T-helper 1 cell treated with Interleukin-12 subunit alpha and Interleukin-12 subunit beta and Interleukin-4 antibody, amounts not matched to agents 30 μg/mL and 1 μg/mL, for 36 hours (primary cell): ENCODE measurements at regions not wholly inside any gene's neighbourhood (a gene's known extent, or its start where the extent isn't known, plus 50 kb on each side); places are given as distances from the start of the nearest gene placed in this dataset.

Experiments used
- H3K27ac Mint-ChIP-seq: one replicate; pipeline ENCODE4 v1.8.0; 2021; ENCODE audit warnings: mild to moderate bottlenecking, mixed read lengths
- H3K27me3 Mint-ChIP-seq: one replicate; pipeline ENCODE4 v1.8.0; 2021; ENCODE audit warnings: low read depth, mixed read lengths
- H3K36me3 Mint-ChIP-seq: one replicate; pipeline ENCODE4 v1.8.0; 2021; ENCODE audit warnings: low read depth, mixed read lengths
- H3K4me1 Mint-ChIP-seq: one replicate; pipeline ENCODE4 v1.8.0; 2021; ENCODE audit warnings: low read depth, mixed read lengths
- H3K4me3 Mint-ChIP-seq: one replicate; pipeline ENCODE4 v1.8.0; 2021; ENCODE audit warnings: mild to moderate bottlenecking, moderate library complexity, mixed read lengths
- H3K9me3 Mint-ChIP-seq: one replicate; pipeline ENCODE4 v1.8.0; 2021; ENCODE audit warnings: mixed read lengths

DNA sequence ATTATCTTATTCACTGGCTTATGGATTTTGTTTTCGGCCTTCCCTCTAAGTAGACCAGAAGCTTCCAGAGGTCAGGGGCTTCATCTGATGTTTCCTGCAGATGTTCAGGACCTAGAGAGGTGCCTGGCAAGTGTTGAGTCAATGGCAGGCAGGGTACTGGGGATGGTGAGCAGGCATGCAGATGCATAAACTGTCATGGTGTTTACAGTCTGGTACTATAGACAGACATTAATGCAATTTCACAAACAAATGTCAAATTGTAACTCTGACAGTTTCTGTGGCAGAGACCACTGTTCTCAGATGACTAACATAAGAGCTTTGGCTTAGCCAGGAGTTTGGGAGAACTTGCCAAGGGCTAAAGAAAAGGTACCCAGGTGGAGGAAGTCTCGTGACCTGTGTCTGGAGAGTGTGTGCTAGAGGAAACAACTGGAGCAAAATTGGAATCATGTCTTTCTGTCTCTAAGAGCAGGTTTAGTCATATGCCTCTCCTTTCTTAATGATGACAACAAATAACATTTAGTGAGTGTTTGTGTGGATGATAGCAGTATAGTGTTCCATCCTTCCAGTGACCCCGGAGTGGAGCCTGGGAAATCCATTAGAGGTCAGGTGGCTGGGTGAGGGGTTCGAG, 53.7 kb upstream of the TRAK1 start:
- no peak overlapping the region for H3K27ac Mint-ChIP-seq
- no peaks in the 10 kb centered on the region for H3K9me3 Mint-ChIP-seq
- H3K36me3 Mint-ChIP-seq, result peaks cover 13% of the 10 kb centered on the region
- H3K27me3 Mint-ChIP-seq, result no peaks in the 10 kb centered on the region
- no peak overlapping the region for H3K4me3 Mint-ChIP-seq
- H3K4me1 Mint-ChIP-seq, result peaks cover 3% of the 10 kb centered on the region

DNA sequence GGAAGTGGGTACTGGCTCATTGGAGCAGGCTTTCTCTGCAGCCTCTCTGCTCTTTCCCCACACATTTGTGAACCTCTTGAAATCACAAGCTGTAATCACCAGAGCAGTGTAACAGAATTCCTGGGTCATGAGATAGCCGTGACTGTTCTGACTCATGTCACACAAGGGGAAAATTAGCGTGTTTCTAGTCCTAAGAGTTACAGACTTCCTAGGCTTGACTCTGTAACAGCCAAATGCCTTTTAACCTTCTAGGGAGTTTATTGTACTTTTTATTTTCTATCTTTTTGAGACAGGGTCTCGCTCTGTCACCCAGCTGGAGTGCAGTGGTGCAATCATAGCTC, 54.7 kb upstream of the TRAK1 start:
- Mint-ChIP-seq H3K27ac (no peak overlapping the region), H3K36me3 (peaks cover 13% of the 10 kb centered on the region), H3K27me3 (no peaks in the 10 kb centered on the region), H3K4me3 (no peak overlapping the region), H3K4me1 (peaks cover 3% of the 10 kb centered on the region), H3K9me3 (no peaks in the 10 kb centered on the region)

DNA sequence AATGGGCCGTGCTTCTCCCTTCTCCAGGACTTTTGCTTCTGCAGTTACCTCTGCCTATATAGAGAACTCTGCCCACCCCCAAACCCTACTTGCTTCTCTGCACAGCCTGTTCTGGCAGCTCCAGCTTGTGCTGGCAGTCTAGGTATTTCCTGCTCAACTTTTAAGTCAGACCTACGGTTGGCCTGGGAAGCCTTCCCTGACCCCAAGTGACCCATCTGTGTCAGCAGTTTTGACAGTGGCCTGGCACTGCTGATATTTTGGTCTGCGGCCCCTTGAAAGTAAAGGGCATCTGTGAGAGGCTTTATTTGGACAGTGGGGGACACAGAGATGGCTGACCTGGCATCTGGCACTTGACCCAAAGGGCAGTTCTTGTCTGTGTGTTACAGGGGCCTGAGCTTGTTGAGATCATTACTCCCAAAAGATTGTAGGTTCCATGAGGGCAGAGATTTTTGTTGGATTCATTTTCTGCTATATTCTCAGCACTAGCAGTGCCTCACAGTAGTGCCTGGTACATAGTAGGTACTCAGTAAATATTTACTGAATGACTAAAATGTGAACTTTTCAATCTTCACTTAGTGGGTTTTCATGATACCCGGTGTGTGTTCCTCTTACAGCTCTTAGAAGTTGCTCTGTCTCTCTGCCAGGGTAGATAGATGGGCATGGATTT, 55.2 kb upstream of the TRAK1 start:
- Mint-ChIP-seq H3K4me1 (peaks cover 3% of the 10 kb centered on the region), H3K4me3 (no peak overlapping the region), H3K27me3 (no peaks in the 10 kb centered on the region), H3K36me3 (peaks cover 13% of the 10 kb centered on the region), H3K27ac (no peak overlapping the region), H3K9me3 (no peaks in the 10 kb centered on the region)

DNA sequence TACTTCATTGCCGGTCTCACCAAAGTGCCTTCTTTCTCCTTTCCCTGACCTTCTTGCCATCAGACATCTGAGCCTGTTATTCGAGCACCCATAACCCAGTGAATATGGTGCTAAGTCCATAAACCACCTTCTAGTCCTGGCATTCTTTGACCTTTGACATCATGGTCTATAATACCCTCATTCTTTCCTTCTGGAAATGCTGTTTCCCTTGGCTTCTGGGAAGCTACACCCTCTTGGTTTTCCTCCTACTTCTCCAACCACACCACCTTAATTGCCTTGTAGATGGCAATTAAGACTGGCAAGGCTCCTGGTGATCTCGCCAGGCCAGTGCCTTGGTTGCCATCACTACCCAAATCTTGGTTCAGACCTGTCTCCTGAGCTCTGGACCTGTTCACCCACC, 56.1 kb upstream of the TRAK1 start:
- no peaks in the 10 kb centered on the region for H3K9me3 Mint-ChIP-seq
- no peaks in the 10 kb centered on the region for H3K27me3 Mint-ChIP-seq
- no peak overlapping the region for H3K27ac Mint-ChIP-seq
- peaks cover 13% of the 10 kb centered on the region for H3K36me3 Mint-ChIP-seq
- H3K4me1 Mint-ChIP-seq, result peaks cover 3% of the 10 kb centered on the region
- no peak overlapping the region for H3K4me3 Mint-ChIP-seq

DNA sequence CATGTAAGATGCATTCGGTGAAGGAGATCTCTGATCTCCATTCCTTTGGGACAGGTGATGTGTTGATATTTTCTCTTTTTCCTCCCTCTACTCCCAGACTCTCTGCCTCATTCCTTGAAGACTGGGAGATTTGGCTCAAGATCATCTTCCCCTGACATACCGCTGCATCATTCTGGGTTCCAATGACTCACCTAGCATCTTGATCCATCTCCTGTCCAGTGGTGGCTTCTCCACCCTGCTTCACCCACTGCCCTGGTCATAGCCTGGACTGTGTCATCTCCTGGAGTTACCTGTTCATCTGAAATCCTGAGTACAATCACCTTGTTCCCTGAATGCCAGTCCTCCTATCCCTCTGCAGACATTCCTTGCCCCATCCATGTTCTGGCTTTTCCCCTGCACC, 57.4 kb upstream of the TRAK1 start:
- Mint-ChIP-seq H3K4me1 (peaks cover 6% of the 10 kb centered on the region), H3K27ac (no peak overlapping the region), H3K27me3 (no peaks in the 10 kb centered on the region), H3K36me3 (peaks cover 13% of the 10 kb centered on the region), H3K4me3 (no peak overlapping the region), H3K9me3 (no peaks in the 10 kb centered on the region)

DNA sequence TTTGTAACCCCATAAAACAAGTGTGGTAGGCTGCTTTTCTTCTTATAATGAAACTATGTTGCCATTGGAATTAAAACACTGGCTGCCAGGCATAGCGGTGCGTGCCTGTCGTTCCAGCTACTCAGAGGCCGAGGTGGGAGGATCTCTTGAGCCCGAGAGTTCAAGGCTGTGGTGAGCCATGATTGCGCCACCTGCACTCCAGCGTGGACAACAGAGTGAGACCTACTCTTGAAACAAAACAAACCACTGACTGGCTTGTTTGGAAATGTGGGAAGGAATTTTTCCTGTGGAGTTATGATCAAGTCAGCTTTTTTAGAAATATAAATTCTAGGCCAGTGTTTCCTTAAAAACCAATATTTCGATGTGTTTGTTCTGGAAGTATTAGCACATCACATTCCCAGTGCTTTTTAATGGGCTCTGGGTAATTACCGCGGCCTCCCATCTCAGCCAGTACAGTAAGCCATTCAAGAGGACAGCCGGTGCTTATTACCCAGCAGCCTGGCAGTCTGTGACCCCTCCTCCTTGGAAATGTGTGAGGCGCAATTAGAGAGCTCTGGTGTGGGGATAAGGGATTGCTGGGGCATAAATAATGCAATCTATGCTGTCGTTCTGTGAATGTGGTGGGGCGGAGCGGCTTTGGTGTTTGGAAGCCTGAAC, 58.3 kb upstream of the TRAK1 start:
- Mint-ChIP-seq H3K9me3 (peaks cover 7% of the 10 kb centered on the region), H3K4me3 (no peak overlapping the region), H3K27ac (no peak overlapping the region), H3K36me3 (peaks cover 18% of the 10 kb centered on the region), H3K4me1 (peaks cover 8% of the 10 kb centered on the region), H3K27me3 (no peaks in the 10 kb centered on the region)

DNA sequence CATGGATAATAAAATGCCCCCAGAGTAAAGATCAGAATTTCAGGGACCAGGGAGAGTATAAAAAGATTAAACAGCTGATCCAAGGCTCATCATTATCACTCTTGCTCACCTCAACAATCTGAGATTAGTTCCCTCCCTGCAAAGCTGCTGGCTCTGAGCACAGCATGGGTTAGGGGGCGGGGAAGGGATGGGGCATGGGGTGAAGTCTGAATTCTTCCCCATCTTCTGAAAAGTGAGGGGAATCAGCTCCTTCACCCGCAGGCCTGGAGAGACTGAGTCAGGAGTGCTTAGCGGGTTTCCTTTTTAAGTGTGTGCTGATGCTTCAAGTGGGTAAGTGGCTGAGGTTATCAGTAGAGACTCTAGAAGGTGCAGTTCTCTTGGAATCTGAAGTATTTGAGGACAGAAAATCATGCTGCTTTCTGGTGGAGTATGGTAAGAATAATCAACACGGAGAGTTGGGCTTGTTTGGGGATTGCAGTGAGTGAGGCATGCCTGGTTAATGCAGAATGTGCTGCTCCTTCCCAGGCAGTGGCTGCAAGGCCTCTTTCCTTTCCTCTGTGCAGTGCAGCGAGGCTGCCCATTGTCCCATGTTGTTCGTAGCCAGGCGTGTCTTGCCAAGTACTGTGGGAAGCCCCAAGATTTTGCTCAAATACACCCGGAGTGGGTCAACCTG, 59.2 kb upstream of the TRAK1 start:
- H3K27me3 Mint-ChIP-seq, result no peaks in the 10 kb centered on the region
- H3K27ac Mint-ChIP-seq, result no peak overlapping the region
- peaks cover 18% of the 10 kb centered on the region for H3K36me3 Mint-ChIP-seq
- H3K9me3 Mint-ChIP-seq, result peaks cover 7% of the 10 kb centered on the region
- H3K4me1 Mint-ChIP-seq, result peaks cover 8% of the 10 kb centered on the region
- no peak overlapping the region for H3K4me3 Mint-ChIP-seq

DNA sequence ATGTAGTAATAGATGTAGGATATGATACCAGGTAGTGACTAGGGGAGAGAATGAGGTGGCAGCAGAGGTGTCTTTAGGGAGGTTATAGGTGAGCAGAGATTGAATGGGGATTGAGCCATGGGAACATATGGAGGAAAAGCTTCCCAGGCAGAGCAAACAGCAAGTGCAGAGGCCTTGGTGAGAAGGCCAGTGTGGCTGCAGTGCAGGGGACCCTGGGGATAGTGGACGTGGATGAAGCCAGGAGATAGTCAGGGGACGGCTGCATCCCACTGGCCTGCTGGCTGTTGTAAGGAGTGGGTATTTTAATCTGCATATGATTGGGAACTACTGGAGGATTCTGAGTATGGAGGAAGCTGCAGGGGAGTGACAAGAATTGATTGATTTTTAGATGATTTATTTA, 62.7 kb upstream of the TRAK1 start:
- peaks cover 7% of the 10 kb centered on the region for H3K9me3 Mint-ChIP-seq
- peaks cover 23% of the 10 kb centered on the region for H3K4me1 Mint-ChIP-seq
- no peak overlapping the region for H3K4me3 Mint-ChIP-seq
- H3K27ac Mint-ChIP-seq, result no peak overlapping the region
- no peaks in the 10 kb centered on the region for H3K27me3 Mint-ChIP-seq
- H3K36me3 Mint-ChIP-seq, result peaks cover 5% of the 10 kb centered on the region

DNA sequence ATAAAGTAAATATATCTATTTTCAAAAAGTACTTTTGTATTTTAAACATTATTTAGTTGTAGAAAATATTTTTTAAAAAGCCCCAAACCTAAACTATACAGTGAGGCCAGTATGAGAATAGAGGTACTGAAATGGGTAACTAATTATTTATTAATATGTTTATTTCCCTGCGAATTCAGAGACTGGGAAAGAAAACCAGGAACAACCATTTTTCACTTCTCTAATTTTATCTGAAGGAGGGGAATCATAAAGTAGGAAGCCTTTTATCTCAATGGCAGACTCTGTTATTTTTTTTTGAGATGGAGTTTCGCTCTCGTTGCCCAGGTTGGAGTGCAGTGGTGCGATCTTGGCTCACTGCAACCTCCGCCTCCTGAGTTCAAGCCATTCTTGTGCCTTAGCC, 63.6 kb upstream of the TRAK1 start:
- Mint-ChIP-seq H3K9me3 (peaks cover 7% of the 10 kb centered on the region), H3K4me3 (no peak overlapping the region), H3K4me1 (peaks cover 28% of the 10 kb centered on the region), H3K27ac (no peak overlapping the region), H3K36me3 (peaks cover 5% of the 10 kb centered on the region), H3K27me3 (no peaks in the 10 kb centered on the region)

DNA sequence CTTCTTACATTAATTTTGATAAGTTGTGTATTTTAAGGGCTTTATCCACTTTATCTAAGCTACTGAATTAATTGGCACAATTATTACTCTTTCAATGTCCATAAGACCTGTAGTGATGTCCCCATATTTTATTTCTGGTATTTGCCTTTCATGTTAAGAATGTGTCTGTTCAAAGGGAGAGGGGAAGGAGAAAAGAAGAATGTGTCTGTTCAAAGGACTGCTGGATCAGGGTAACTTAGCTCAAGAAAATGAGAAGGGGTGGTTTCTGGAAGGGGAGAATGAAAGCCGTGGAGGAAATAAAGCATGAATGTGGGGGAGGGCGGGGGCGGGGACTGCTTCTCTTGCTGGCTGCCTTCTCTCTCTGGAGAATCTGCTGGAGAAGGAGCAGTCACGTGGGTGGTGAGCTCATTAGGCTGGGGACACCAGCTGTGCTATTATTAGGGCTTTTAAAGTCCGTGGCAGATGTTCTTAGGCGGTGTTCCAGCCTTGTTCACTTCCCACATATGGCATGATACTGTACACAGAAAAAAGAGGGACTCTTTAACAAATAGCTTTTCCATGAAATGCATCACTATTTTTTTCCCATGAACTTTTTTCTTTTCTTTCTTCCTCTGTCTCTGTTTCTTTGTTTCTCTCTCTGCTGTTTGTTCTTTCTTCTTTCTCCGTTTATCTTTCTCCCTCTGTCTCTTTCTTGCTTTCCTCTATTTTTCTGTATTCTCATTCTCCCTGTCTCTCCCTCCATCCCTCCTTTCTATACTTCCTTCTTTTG, 63.7 kb upstream of the ULK4 start:
- H3K4me3 Mint-ChIP-seq, result no peak overlapping the region
- H3K27me3 Mint-ChIP-seq, result no peaks in the 10 kb centered on the region
- peaks cover 7% of the 10 kb centered on the region for H3K9me3 Mint-ChIP-seq
- no peak overlapping the region for H3K27ac Mint-ChIP-seq
- H3K36me3 Mint-ChIP-seq, result peaks cover 5% of the 10 kb centered on the region
- H3K4me1 Mint-ChIP-seq, result peaks cover 34% of the 10 kb centered on the region

DNA sequence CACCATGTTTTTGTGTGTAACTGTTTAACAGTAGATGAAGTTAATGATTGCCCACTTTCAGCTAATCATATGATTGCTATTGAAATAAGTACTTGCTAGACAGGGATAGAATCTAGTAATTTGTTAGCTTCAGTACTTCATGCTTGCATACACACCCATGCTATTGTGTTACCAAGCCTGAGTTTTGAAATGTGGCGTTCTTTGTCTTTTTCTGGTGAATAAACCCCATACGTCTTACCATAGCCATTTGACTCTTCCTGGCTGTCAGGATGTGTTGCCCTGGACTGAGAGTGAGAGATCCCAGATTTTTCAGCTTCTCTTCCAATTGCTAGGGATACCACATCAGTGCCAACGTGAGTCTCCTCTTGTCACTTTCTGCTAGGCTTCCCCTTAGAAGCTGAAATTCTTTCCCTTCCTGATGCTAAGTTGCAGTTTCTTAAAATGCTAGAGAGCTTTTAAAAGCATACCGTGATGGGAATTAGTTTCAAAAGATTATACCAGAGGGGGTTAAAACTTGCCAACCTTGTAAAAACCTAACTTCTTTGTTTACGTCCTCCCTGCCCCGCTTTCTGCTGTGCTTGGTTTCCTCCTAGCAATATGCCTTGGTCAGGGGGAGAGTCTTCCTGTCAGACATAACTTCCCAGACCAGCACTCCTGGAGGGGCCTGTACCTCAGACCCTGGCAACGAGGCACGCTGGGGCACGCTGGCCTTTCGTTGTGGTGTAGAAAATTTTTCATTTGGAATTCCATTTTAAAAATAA, 62.9 kb upstream of the ULK4 start:
- H3K4me1 Mint-ChIP-seq, result peaks cover 36% of the 10 kb centered on the region

DNA sequence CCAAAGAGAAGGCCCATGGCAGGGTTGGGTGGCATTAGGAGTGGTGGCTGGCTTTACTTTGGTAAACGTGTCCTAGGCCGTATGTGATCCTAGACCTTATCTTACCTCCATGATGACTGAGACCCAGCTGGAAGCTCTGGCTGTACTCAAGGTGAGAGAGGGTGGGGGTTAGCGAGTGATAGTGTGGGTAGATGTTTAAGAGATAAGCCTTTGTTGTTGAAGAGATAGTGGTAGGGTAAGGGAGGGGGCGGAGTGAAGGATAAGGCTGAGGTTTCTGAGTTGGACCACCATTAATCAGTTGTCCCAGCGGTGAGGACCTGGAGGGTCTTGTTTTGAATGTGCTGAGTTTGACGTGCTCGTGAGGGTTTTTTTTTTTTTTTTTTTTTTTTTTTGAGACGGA, 61.5 kb upstream of the ULK4 start:
- Mint-ChIP-seq H3K27me3 (no peaks in the 10 kb centered on the region), H3K36me3 (peaks cover 3% of the 10 kb centered on the region), H3K9me3 (peaks cover 3% of the 10 kb centered on the region), H3K4me1 (peaks cover 34% of the 10 kb centered on the region), H3K4me3 (no peak overlapping the region), H3K27ac (no peak overlapping the region)

More for the DNA sequence above, 62.9 kb upstream of the ULK4 start:
- H3K9me3 Mint-ChIP-seq, result peaks cover 7% of the 10 kb centered on the region
- H3K4me3 Mint-ChIP-seq, result no peak overlapping the region
- no peaks in the 10 kb centered on the region for H3K27me3 Mint-ChIP-seq
- H3K36me3 Mint-ChIP-seq, result peaks cover 5% of the 10 kb centered on the region
- no peak overlapping the region for H3K27ac Mint-ChIP-seq

DNA sequence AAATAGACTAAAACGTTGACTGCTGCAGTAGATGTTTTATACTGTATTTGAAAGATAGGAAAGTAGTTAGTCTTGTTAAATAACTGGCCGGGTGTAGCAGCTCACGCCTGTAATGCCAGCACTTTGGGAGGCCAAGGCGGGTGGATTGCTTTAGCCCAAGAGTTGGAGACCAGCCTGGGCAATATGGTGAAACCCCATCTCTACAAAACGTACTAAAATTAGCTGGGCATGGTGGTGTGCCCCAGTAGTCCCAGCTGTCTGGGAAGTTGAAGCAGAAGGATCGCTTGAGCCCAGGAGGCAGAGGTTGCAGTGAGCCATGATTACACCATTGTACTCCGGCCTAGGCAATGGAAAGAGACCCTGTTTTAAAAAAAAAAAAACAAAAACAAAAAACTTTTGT, 60.5 kb upstream of the ULK4 start:
- H3K27me3 Mint-ChIP-seq, result no peaks in the 10 kb centered on the region
- no peak overlapping the region for H3K4me3 Mint-ChIP-seq
- no peak overlapping the region for H3K27ac Mint-ChIP-seq
- H3K36me3 Mint-ChIP-seq, result no peaks in the 10 kb centered on the region
- H3K9me3 Mint-ChIP-seq, result no peaks in the 10 kb centered on the region
- peaks cover 32% of the 10 kb centered on the region for H3K4me1 Mint-ChIP-seq
